H9 (cell line): ENCODE measurements at regions not wholly inside any gene's neighbourhood (a gene's known extent, or its start where the extent isn't known, plus 50 kb on each side); places are given as distances from the start of the nearest gene placed in this dataset.

ENCODE experiments used
- DNase-seq: peaks from one replicate; pipeline ENCODE4 v3.0.0-alpha.2; 2017
- H2AFZ ChIP-seq: one replicate; pipeline ENCODE4 v1.6.1; 2013; ENCODE audit warnings: mild to moderate bottlenecking, low read length, control low read depth, moderate library complexity
- H2AK5ac ChIP-seq: 2 replicates; pipeline ENCODE4 v1.6.1; 2013; ENCODE audit warnings: low read length, control low read depth, mixed read lengths; ENCODE audit not compliant: insufficient read length
- H2BK120ac ChIP-seq: one replicate; pipeline ENCODE4 v1.6.1; 2013; ENCODE audit warnings: low read depth, mild to moderate bottlenecking, low read length, control low read depth, inconsistent platforms; ENCODE audit not compliant: poor library complexity, severe bottlenecking
- H2BK12ac ChIP-seq: 2 replicates; pipeline ENCODE4 v1.6.1; 2013; ENCODE audit warnings: low read length, control low read depth, mixed read lengths, low read depth; ENCODE audit not compliant: insufficient read length
- H2BK15ac ChIP-seq: 2 replicates; pipeline ENCODE4 v1.6.1; 2013; ENCODE audit warnings: low read depth, low read length, control low read depth
- H2BK20ac ChIP-seq: one replicate; pipeline ENCODE4 v1.6.1; 2013; ENCODE audit warnings: low read depth, mild to moderate bottlenecking, low read length, control low read depth, inconsistent platforms; ENCODE audit not compliant: poor library complexity, severe bottlenecking
- H2BK5ac ChIP-seq: 2 replicates; pipeline ENCODE4 v1.6.1; 2013; ENCODE audit warnings: low read length, control low read depth, mixed read lengths; ENCODE audit not compliant: insufficient read length
- H3K14ac ChIP-seq: 2 replicates; pipeline ENCODE4 v1.6.1; 2013; ENCODE audit warnings: low read length, control low read depth; ENCODE audit not compliant: insufficient read depth
- H3K18ac ChIP-seq: 2 replicates; pipeline ENCODE4 v1.6.1; 2013; ENCODE audit warnings: low read depth, mild to moderate bottlenecking, mixed read lengths, low read length, control low read depth; ENCODE audit not compliant: insufficient read length
- H3K23ac ChIP-seq: 2 replicates; pipeline ENCODE4 v1.6.1; 2013; ENCODE audit warnings: low read length, control low read depth, mixed read lengths, low read depth; ENCODE audit not compliant: insufficient read length
- H3K23me2 ChIP-seq: 2 replicates; pipeline ENCODE4 v1.6.1; 2013; ENCODE audit warnings: low read depth, mild to moderate bottlenecking, mixed read lengths, low read length, control low read depth; ENCODE audit not compliant: insufficient read length, poor library complexity, severe bottlenecking
- H3K27ac ChIP-seq: 2 replicates; pipeline ENCODE4 v1.5.1; 2013; ENCODE audit warnings: low read length, control low read depth, mixed read lengths, low read depth; ENCODE audit not compliant: insufficient read length
- H3K27me3 ChIP-seq: 2 replicates; pipeline ENCODE4 v1.6.1; 2013; ENCODE audit warnings: low read length, control low read depth, inconsistent platforms; ENCODE audit not compliant: insufficient read depth
- H3K4ac ChIP-seq: 2 replicates; pipeline ENCODE4 v1.6.1; 2013; ENCODE audit warnings: low read depth, mild to moderate bottlenecking, control low read depth, inconsistent platforms, low read length, moderate library complexity
- H3K4me1 ChIP-seq: 2 replicates; pipeline ENCODE4 v1.6.1; 2013; ENCODE audit warnings: low read length, control low read depth, inconsistent platforms; ENCODE audit not compliant: insufficient read depth
- H3K4me2 ChIP-seq: 2 replicates; pipeline ENCODE4 v1.6.1; 2013; ENCODE audit warnings: low read length, control low read depth, mixed read lengths; ENCODE audit not compliant: insufficient read length, insufficient read depth
- H3K56ac ChIP-seq: 2 replicates; pipeline ENCODE4 v1.6.1; 2013; ENCODE audit warnings: low read depth, mild to moderate bottlenecking, mixed read lengths, low read length, control low read depth; ENCODE audit not compliant: insufficient read length
- H3K79me1 ChIP-seq: 2 replicates; pipeline ENCODE4 v1.6.1; 2013; ENCODE audit warnings: low read depth, mild to moderate bottlenecking, moderate library complexity, low read length, control low read depth, inconsistent platforms; ENCODE audit not compliant: insufficient read depth, poor library complexity, severe bottlenecking
- H3K79me2 ChIP-seq: 2 replicates; pipeline ENCODE4 v1.6.1; 2013; ENCODE audit warnings: low read length, control low read depth, inconsistent platforms; ENCODE audit not compliant: insufficient read depth
- H3K9ac ChIP-seq: 2 replicates; pipeline ENCODE4 v1.6.1; 2013; ENCODE audit warnings: low read length, control low read depth, mixed read lengths; ENCODE audit not compliant: insufficient read length; ENCODE audit errors: extremely low read depth
- H3K9me3 ChIP-seq: one replicate; pipeline ENCODE4 v1.6.1; 2013; ENCODE audit warnings: low read depth, low read length, inconsistent platforms; ENCODE audit not compliant: control insufficient read depth
- H3T11ph ChIP-seq: one replicate; pipeline ENCODE4 v1.6.1; 2013; ENCODE audit warnings: mild to moderate bottlenecking, low read length, control low read depth, inconsistent platforms
- H4K20me1 ChIP-seq: one replicate; pipeline ENCODE4 v1.6.1; 2013; ENCODE audit not compliant: control insufficient read depth, insufficient read length, insufficient read depth
- H4K5ac ChIP-seq: 2 replicates; pipeline ENCODE4 v1.6.1; 2013; ENCODE audit warnings: low read depth, mild to moderate bottlenecking, mixed read lengths, low read length, control low read depth; ENCODE audit not compliant: insufficient read length
- H4K8ac ChIP-seq: replicated peaks from 2 replicates; pipeline ENCODE4 v1.6.1; 2013; ENCODE audit warnings: low read length, control low read depth, mixed read lengths, low read depth; ENCODE audit not compliant: insufficient read length
- H4K91ac ChIP-seq: 2 replicates; pipeline ENCODE4 v1.6.1; 2013; ENCODE audit warnings: low read depth, mild to moderate bottlenecking, moderate library complexity, mixed read lengths, low read length, control low read depth; ENCODE audit not compliant: insufficient read length
- H3K27ac Mint-ChIP-seq, 3 experiments: 2 replicates in 2 of 3; 3 replicates in 1 of 3; pipeline ENCODE4 v1.8.0; 2020 to 2021; ENCODE audit warnings: mixed read lengths in 3 of 3, mild to moderate bottlenecking in 1 of 3, moderate library complexity in 1 of 3
- H3K27me3 Mint-ChIP-seq: 2 replicates; pipeline ENCODE4 v1.8.0; 2021; ENCODE audit warnings: low read depth, mild to moderate bottlenecking, moderate library complexity, mixed read lengths
- H3K36me3 Mint-ChIP-seq, 3 experiments: 2 replicates in 2 of 3; 3 replicates in 1 of 3; pipeline ENCODE4 v1.8.0; 2020 to 2021; ENCODE audit warnings: low read depth in 3 of 3, mixed read lengths in 3 of 3; ENCODE audit not compliant: insufficient read depth in 1 of 3
- H3K4me1 Mint-ChIP-seq, 2 experiments: 2 replicates each; pipeline ENCODE4 v1.8.0; 2020; ENCODE audit warnings: mixed read lengths in 2 of 2
- H3K4me3 Mint-ChIP-seq, 2 experiments: 2 replicates in 1 of 2; 3 replicates in 1 of 2; pipeline ENCODE4 v1.8.0; 2020 to 2021; ENCODE audit warnings: mild to moderate bottlenecking in 2 of 2, mixed read lengths in 2 of 2, moderate library complexity in 1 of 2
- H3K9me3 Mint-ChIP-seq, 2 experiments: 2 replicates in 1 of 2; 3 replicates in 1 of 2; pipeline ENCODE4 v1.8.0; 2020; ENCODE audit warnings: mild to moderate bottlenecking in 2 of 2, mixed read lengths in 2 of 2, moderate library complexity in 1 of 2
- CTCF ChIP-seq: fragments of 200-600 bp; sonication (generic); conservative IDR thresholded peaks from 3 replicates; pipeline ENCODE4 v1.8.0; 2021; ENCODE audit warnings: antibody characterized with exemption, mild to moderate bottlenecking
- WGBS: extraction: QIAGEN DNeasy Blood & Tissue Kit; methylation state at CpG from one replicate; pipeline ENCODE4 v1.1.7; 2013; ENCODE audit warnings: missing lambda C conversion rate, low lambda C conversion rate, mixed read lengths; ENCODE audit not compliant: insufficient read length; ENCODE audit errors: extremely low coverage; 5-methylcytosine and 5-hydroxymethylcytosine counted together

- H3K79me2 ChIP-seq, result no peaks in the 10 kb centered on the region
- H2BK15ac ChIP-seq, result no peak overlapping the region
- no peak overlapping the region for H4K8ac ChIP-seq
- H3K23me2 ChIP-seq, result no peaks in the 10 kb centered on the region
- H3K18ac ChIP-seq, result no peak overlapping the region
- H3K27ac Mint-ChIP-seq, result no peak overlapping the region
- peaks cover 28 to 37% of the 10 kb centered on the region in 2 experiments for H3K4me1 Mint-ChIP-seq
- no peaks in the 10 kb centered on the region for H3K27me3 ChIP-seq
- no peak overlapping the region for H2BK120ac ChIP-seq
- no peak for TF ChIP-seq CTCF
- H4K5ac ChIP-seq, result no peak overlapping the region
- H3K9ac ChIP-seq, result no peak overlapping the region
- H3K27ac ChIP-seq, result no peak overlapping the region
- no peak overlapping the region for H2AK5ac ChIP-seq
- H2AFZ ChIP-seq, result no peak overlapping the region
- no peak overlapping the region for H3T11ph ChIP-seq
- H3K14ac ChIP-seq, result no peak overlapping the region
- no peaks in the 10 kb centered on the region for H3K9me3 ChIP-seq
- 0 out of 2 replicates have a peak, but pooled peaks cover 1% of the 10 kb centered on the region for H3K4me1 ChIP-seq
- no peak overlapping the region for H3K56ac ChIP-seq
- no peak overlapping the region for H3K23ac ChIP-seq
- no peak overlapping the region for H2BK5ac ChIP-seq
- no peaks in the 10 kb centered on the region for H4K20me1 ChIP-seq
- H3K4me2 ChIP-seq, result no peak overlapping the region
- no peak overlapping the region for H4K91ac ChIP-seq
- no peak overlapping the region for H3K4me3 Mint-ChIP-seq
- H2BK20ac ChIP-seq, result no peak overlapping the region
- DNase-seq, result no peak
- no CpG with 5 or more reads among the region's 8 CpGs for WGBS
- peaks cover 0 to 5% (median 0%) of the 10 kb centered on the region in 3 experiments; a peak in 3 of 7 replicates for H3K36me3 Mint-ChIP-seq
- H3K27me3 Mint-ChIP-seq, result no peaks in the 10 kb centered on the region; the same call in 1 of the 2 replicates
- no peak overlapping the region for H3K4ac ChIP-seq
- no peaks in the 10 kb centered on the region for H3K79me1 ChIP-seq
- peaks cover 0 to 7% of the 10 kb centered on the region in 2 experiments; a peak in 2 of 5 replicates for H3K9me3 Mint-ChIP-seq
- no peak overlapping the region for H2BK12ac ChIP-seq
Observed at GRCh38 chr2:128535953-128536352, 217.3 kb upstream of the HS6ST1 start.
